HG03432 (cell line): ENCODE measurements at regions not wholly inside any gene's neighbourhood (a gene's known extent, or its start where the extent isn't known, plus 50 kb on each side); places are given as distances from the start of the nearest gene placed in this dataset.
A peak's percentile ranks its signal among the peaks of the same experiment; 100 is the strongest.
"Not testable (repeated sequence)": the region's sequence is repeated elsewhere in the genome, so short reads cannot be mapped to it uniquely, and the experiment has no call there.

Experiments
- ATAC-seq: cut with Tn5 transposase; IDR thresholded peaks from one replicate; pipeline ENCODE4 v1.9.1; 2021; ENCODE audit warnings: mild to moderate bottlenecking, moderate library complexity; ENCODE audit not compliant: unreplicated experiment

DNA sequence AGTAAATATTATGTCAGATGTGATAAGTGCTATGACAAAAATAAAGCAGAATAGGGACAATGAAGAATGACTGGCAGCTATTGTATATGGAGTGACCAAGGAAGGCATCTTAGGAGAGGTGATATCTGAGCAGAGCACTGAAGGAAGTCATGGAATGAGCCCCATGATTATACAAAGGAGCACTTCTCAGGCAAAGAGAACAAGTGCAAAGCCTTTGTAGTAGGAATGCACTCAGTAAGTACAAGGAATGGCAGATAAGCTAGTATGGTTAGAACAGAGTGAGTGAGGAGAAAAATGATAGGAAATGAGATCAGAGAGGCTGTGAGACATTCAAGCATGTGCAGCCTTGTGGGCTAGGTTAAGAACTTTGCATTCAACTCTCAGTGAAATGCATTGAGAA is 214.8 kb downstream of the LURAP1L start:
- no peak for ATAC-seq

DNA sequence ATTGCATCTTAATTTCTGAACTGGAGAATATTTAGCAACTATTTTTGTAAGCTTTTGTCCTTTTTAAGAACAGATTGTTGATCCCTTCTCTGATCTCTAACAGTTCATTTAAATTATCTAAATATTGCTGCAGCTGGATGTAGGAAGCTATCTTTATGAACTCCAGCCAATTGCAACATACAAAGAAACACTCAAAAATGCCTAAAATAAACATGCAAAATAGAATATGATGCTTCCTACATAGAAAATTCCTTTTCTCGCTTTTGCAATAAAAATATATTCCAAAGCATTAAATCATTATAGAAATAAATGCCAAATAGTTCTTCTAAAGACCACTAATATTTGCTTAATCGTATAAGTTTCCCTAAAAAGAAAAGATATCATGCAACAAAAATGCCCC is 218.6 kb downstream of the LURAP1L start:
- ATAC-seq, result no peak

DNA sequence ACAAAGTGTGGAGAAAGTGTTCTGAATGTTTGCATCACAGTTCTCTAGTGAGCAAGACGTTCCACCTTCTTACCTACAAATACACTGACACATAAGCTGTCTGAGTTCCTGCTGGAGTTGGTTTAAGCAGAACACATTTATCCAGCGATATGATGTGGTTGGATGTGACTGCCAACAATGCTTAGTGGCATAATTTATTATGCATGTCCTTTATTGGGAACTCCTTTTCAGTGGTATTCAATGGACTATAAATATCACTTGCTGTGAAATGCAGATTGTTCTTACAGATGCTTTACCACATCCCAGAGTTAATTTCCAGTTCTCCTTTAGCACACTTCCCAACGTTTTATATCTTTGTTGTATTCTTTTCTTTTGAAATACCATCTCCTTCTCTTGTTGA is 222.2 kb downstream of the LURAP1L start:
- ATAC-seq, result no peak

DNA sequence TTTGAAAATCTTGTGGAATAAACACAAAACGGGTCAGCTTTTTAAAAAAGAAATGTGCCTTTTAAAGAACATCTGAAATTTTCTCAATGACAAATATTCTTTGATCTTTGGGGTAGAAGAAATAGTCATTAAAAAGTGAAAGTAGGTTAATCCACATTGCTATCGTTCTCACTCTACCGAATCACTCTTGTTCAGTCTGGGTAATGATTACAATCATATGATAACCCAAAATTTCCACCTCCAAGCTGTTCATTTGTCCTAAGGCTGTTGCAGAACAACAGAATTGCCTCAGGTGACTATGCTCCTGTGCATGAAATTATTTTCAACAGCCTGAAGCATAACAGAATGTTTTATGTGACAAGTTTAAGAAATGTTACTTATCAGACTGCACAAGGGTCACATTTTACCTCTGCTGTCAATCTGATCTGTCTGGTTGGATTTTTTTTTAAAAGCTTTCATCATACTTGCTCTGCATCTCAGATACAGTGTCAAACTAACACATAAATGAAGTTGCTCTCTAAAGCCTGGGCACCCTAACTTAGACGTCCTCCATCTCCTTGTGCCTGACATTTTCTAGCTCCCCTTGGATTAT is 227.3 kb downstream of the LURAP1L start:
- no peak for ATAC-seq

DNA sequence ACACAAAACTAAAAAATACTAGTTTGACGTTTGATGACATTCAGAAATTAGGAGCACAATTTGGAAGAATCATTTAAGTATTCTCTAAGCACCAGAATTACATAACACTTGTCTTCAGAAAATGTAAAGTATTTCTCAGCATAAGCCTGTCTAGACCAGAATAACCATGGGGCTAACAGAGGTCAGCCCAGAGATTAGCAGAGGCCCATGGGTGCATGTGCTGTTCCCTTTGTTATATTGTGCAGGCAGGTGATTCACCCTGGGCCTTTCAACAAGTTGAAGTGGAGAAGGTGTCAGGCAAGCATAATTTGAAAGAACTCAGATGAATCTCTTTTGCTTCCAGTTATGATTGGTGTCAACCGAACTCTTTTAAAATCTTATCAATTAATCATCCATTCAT is 227.9 kb downstream of the LURAP1L start:
- ATAC-seq, result no peak

DNA sequence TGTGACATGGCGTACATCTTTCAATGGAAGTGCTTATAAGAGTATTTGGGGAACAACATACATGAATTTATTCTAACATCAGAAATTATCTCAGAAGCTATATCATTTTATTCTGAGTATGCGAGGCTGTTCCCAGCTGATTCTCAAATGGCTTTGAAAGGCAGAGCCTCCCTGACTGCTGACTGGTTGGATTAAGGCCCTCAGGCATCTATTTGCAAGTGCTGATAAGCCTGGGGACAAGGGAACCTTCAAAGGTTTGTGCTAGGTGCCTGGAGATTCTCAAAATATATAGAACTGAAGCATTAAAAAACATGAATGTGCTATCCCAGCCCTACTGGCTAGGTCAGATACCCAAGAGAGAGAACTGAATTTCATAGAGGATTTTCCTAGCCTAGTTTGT is 235.1 kb downstream of the LURAP1L start:
- ATAC-seq, result no peak

DNA sequence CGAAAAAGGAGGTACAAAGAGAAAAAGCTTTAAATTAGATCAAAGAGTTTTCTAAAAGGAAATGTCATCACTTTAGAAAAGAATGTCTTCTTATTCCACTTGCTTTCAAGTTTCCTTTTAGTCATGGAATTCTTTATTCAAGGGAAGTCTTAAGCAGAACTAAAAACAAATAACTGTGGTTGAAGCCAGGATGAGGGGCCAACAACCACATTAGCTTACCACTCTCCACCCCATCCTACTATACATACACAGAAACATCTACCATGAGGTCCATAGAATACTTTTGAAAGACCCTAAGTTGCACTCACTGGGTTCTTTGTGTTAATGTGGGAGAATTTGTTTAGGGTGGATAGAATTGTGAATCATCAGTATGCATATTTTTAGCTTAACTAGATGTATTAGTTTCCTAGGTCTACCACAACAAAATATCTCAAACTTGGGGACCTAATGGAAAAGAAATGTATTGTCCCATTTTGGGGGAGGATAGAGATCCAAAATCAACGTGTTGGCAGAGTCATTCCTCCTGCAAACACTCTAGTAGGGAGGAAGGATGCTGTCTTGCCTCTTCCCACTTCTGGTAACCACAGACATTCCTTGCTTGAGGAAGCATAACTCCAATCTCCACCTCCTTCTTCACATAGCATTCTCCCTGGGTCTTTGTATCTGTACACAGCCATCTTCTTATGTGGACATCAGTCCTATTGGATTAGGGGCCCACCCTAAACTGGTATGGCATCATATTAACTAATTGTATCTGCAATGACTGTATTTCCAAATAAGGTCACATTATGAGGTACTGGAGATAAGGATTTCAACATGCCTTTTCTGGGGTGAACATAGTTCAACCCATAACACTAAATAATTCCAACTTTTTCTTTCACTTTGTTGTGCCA is 239.4 kb downstream of the LURAP1L start:
- ATAC-seq, result no peak

DNA sequence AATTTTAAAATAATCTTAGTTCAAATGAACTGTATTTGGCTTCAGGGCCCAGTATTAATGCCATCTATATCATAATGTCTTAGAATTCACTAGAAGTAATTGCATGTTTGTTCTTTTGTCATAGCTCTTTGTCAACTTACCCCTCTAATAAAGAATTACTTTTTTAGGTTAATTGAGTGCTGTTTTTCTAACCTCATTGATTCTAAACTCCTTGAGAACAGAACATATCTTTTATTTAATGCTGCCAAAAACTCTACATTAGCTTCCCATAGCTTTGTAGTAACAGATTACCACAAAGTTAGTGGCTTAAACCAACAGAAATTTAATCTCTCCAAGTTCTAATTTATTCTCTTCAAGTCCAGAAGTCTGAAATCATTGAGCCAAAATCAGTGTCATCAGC is 242.4 kb downstream of the LURAP1L start:
- ATAC-seq, result no peak

DNA sequence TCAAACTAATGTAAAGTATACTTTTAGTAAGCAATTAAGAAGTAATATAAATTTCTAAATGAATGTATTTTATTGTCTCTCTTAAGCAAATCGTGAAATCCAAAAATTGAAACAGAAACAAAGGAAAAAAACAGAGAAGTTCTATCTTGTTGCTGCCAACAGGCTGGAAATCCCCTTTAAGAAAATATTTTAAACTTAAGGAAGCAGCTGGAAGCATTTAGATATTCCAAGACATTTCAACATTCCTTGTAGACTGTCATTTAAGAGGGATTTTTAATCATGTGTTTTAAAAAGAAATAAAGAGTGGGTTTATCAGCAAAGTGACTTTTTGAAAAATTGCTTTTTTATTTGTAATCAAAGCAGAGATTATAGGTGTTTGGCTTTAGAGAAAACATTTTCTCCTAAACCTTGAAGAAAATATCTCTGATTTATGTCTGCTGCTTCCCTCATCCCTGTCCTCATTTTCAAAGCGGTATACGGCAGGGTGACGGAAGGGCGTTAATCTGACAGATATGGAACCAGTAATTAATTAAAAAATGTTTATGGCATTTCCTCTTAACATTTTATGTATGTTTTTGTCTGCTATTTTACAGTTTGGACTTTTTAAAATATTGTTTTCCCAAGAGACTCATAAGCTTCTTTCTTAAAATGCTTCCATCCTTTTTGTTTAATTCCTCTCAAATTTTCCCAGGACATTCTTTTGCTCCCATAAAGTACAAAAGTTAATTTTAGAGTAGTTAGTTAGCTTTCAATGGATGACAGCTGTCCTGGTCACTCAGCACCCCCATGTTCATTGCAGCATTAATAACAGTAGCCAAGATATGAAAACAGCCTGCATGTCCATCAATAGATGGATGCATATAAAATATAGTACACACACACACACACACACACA is 245.6 kb downstream of the LURAP1L start:
- no peak for ATAC-seq

DNA sequence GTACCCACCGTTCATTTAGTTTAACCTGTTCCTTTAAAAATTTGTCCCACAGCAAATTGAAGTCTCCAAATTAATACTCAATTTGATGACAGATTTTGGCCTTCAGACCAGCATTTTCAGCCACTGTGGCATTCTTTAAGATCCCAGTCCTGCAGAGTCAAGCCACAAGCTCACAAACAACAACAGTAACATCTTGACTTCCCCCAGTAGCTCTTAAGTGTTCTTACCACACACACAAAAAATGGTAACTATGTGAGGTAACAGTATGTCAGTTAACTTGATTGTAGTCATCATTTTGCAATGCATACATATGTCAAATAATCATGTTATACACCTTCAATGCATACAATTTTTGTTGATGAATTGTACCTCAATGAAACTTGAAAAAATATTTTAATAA is 247.9 kb downstream of the LURAP1L start:
- ATAC-seq, result no peak

DNA sequence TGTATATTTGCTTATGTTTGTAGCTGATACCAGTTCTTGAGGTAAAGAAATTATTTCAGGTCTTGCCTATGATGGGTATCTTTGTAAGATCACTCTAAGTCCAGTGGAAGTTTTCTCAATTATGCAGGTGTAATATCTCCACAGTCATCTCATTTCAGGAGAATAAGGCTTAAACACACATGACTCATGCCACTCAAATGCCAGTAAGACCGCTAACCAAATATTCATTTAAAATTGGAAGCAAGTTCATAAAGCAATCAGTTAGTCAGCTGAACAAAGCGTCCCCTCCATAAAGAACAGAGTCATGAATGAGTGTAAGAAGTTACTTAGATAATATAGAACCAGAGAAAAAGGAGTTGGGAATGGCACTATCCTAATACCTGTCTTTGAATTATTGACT is 248.7 kb downstream of the LURAP1L start:
- no peak for ATAC-seq

DNA sequence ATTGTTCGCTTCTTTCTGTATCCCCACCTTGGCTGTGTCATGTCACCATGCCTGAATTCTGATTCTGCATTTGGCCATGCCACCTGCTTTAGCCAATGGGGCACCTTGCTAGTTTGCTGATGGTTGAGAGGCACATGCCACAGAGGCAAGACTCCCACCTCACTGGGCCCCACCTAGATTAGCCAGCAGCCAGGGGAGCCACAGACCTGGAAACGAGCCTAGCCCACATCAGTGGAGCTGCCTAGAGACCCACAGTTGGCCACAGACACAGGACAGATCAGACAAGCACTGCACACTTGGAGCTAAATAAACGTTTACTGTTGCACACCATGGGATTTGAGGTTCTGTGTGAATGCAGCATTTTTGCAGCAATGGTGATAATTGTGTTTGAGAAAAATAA is 252.1 kb downstream of the LURAP1L start:
- no peak for ATAC-seq

DNA sequence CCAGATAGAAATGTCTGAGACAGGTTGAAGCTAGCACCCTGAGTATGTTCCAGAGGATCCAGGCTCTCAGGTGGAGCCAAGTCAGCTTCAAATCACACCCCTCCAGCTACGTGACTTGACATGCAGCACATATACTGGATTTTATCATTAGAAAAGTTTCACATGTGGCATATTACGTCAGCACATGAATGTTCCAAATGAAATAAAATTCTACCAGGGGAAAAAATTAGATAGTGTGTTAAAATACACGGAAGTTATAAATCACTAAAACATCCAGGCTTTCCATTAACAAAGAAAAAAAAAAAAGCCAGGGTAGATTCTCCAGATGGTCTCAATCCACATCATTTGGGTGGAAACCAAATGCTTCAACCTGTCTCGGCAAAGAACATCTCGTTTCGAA is 251.6 kb downstream of the MPDZ start:
- no peak for ATAC-seq

DNA sequence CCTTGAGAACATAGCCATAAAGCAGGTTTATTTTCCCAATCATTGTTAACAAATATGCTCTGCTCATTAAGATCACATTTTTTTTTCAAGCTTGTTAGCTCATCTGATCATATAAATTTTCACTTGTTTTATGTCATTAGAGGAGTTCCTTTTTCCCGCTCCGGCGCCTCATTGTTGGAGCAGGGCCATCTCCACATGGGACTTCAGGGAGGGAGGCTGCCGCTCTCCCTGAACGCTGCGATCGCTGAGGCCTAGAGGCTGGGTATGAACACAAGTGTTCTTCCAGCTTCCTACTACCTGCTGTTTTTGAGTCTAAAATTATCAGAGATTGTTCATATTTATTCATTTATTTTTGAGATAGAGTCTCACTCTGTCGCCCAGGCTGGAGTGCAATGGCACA is 246.9 kb downstream of the MPDZ start:
- ATAC-seq, result no peak

DNA sequence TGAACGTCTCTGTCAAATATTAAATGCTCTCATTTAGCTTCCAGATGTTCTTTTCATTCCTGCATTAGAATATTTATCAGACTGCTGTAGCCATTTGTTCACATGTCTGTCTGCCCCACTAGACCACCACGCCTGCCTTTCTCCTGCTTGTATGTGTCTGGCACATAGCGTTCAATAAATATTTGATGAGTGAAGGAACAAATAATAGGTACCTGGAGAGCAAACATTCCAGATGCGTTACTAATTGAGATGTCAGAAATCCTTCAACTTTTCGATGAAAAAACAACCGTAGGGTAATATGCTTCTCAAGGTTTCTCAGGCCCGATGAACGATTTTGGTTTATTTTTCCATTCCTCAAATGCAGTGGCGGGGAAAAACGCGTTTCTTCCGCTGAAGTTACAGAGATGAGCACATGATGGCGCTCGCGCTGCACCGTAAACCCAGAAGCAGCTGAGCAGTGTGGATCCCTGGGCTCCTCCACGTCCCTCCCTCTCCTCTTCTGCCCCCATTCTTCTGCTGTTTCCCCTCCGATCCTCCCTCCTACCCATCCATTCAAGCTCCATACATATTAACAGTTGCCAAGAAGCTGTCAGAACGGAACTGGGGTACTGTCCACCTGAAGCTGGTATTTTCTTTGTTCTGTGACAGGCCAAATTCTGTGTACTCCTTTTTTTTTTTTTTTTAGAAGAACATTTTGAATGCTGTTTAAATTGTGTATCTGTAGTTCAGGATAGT is 245.4 kb downstream of the MPDZ start:
- ATAC-seq, result peak; percentile 81

DNA sequence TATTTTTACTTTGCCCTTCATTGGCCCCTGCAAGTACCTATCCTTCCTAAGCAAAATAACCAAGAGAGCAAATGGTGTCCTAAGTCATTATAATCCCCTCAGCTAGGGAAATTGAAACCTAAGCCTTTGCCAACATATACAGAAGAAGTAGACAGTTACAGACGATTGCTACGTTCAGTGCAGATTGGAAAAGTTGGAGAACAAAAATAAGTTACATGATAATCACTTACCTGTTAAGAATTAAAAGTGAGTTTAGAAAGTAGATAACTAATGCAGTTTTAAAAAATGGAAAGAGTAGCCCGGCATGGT is 244.8 kb downstream of the MPDZ start:
- no peak for ATAC-seq

DNA sequence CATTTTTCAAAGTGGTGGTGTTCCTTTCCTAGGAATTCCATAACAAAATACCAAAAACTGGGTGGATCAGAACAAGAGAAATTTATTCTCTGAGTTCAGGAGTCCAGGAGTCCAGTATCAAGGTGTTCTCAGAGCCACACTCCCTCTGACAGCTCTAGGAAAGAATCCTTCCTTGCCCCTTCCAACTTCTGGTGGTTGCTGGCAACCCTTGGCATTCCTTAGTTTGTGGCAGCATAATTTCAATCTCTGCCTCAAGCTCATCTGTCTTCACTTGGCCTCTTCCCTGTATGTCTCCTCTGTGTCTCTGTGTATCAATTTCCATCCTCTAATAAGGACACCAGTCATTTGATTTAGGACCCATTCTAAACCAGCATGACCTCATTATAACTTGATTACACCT is 243.7 kb downstream of the MPDZ start:
- ATAC-seq, result no peak

DNA sequence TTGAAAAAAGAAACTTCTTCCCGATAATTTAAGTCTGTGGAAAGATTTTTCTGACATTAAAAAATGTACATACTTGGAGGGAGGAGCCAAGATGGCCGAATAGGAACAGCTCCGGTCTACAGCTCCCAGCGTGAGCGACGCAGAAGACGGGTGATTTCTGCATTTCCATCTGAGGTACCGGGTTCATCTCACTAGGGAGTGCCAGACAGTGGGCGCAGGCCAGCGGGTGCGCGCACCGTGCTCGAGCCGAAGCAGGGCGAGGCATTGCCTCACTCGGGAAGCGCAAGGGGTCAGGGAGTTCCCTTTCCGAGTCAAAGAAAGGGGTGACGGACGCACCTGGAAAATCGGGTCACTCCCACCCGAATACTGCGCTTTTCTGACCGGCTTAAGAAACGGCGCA is 241.7 kb downstream of the MPDZ start:
- ATAC-seq, result not testable (repeated sequence)

DNA sequence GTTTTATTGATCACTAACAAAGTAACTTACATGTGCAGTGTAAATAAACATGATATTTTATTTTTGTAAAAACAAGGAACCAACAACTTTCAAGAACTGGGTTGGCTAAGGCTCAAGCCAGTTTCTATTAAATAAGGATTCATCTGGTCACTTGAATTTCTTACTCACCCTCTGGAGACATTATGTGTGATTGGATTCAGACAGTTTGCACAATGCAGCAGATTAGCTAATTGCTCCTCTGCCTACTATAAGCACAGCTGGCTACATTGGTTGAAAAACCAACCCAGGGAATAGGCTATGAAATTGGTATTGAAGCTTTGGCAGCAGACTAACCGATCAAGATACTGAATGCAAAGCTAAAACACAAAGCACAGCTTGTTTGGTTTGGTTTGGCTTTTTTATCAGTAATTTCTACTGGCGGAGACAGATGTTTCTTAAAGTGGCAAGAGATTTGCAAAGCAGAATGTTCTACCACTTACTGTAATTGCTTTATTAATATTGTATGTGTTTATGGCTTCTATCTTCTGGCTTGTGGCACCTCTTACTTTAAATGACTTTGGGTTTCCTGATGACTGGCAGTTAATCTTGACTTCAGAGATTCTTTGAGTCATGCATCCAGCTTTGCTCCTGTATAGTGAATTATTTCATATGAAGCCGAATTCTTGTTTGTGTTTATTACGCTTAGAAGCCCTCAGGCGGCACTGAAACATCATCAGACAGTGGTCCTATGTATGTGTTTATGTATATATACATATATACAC is 231.5 kb downstream of the MPDZ start:
- ATAC-seq, result no peak

DNA sequence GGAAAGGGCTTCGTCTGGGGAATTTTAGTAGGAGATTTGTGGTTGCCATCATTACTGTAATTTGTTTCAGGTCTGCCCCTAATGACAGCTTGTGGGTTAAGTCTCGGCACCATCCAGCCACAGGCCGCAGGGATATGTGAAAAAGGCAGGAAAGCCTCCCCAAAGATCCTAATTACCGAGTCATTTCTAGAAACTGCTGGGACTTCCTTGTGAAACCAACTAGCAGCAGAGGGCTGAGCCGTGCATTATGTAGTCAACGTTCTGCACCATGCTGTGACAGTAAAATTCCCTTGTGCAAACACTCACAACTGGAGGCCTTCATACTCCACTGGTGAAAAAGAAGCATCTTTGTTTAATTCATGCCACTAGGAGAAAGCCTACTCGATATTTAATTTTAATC is 230.3 kb downstream of the MPDZ start:
- ATAC-seq, result no peak
